ENCODE measurements at regions not wholly inside any gene's neighbourhood (a gene's known extent, or its start where the extent isn't known, plus 50 kb on each side); places are given as distances from the start of the nearest gene placed in this dataset.

- no peak for TF ChIP-seq CTCF (IDR thresholded peaks at IDR 0.05 in 4 of 5, conservative IDR thresholded peaks at IDR 0.05 in 1 of 5)
- TF ChIP-seq POLR2A (IDR thresholded peaks at IDR 0.05), result no peak
Observed at GRCh38 chr7:17545348-17545747, 246.9 kb downstream of the AHR start.
